Neural cell (in vitro differentiated cells): ENCODE measurements at regions not wholly inside any gene's neighbourhood (a gene's known extent, or its start where the extent isn't known, plus 50 kb on each side); places are given as distances from the start of the nearest gene placed in this dataset.

ENCODE experiments used
- POLR2AphosphoS5 ChIP-seq: IDR thresholded peaks from 2 replicates; pipeline ENCODE4 v1.6.1; 2012
- TF ChIP-seq, protein P1 (sequence below): fragments of 450-650 bp; IDR thresholded peaks from 2 replicates; pipeline ENCODE4 v1.5.1; 2014; ENCODE audit warnings: antibody characterized with exemption, mild to moderate bottlenecking, moderate library complexity; ENCODE audit not compliant: poor library complexity, severe bottlenecking

DNA sequence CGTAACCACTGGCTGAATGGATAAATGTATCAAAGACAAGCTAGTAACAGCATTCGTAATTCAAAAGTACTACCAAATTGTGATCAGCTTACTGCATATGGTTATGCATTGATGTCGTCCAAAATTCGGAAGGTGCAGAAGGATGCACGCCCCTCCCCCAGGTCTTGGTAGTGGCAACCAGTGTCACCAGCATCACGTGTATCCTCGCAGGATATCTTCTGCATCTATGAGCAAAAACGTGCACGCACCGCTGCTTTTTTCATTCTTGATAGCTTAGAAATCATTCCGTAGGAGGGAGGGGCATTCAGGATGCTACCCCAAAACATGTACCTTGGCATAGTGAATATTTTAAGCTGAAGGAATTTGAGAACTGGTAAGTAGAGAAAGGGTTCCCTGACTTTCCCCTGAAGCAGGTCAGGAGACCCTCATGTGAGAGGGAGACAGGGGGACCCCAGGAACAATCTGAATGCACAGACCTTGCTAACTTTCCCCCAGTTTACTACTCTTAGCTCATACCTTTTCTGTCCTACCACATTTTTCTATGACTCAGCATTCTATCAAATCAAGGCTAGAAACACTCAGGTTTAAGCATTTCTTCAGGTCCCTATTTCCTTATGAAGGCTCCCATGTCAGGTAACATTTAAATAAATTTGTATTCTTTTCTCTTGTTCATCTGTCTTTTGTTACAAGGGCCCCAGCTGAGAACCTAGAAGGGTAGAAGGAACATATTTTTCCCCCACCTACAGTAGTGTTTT, 61.2 kb upstream of the TM9SF2 start:
- TF ChIP-seq, protein P1, sequence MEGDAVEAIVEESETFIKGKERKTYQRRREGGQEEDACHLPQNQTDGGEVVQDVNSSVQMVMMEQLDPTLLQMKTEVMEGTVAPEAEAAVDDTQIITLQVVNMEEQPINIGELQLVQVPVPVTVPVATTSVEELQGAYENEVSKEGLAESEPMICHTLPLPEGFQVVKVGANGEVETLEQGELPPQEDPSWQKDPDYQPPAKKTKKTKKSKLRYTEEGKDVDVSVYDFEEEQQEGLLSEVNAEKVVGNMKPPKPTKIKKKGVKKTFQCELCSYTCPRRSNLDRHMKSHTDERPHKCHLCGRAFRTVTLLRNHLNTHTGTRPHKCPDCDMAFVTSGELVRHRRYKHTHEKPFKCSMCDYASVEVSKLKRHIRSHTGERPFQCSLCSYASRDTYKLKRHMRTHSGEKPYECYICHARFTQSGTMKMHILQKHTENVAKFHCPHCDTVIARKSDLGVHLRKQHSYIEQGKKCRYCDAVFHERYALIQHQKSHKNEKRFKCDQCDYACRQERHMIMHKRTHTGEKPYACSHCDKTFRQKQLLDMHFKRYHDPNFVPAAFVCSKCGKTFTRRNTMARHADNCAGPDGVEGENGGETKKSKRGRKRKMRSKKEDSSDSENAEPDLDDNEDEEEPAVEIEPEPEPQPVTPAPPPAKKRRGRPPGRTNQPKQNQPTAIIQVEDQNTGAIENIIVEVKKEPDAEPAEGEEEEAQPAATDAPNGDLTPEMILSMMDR, result no peak
- no peak for TF ChIP-seq POLR2AphosphoS5
